Ishikawa (cell line): ENCODE measurements at regions not wholly inside any gene's neighbourhood (a gene's known extent, or its start where the extent isn't known, plus 50 kb on each side); places are given as distances from the start of the nearest gene placed in this dataset.

ENCODE experiments used
- CEBPB ChIP-seq: IDR thresholded peaks from 2 replicates; pipeline ENCODE4 v1.6.1; 2012
- EGR1 ChIP-seq: IDR thresholded peaks from 2 replicates; pipeline ENCODE4 v1.6.1; 2012
- EP300 ChIP-seq: IDR thresholded peaks from 2 replicates; pipeline ENCODE4 v1.6.1; 2012; ENCODE audit warnings: borderline replicate concordance
- RAD21 ChIP-seq: IDR thresholded peaks from 2 replicates; pipeline ENCODE4 v1.6.1; 2012; ENCODE audit warnings: low read depth
- TCF12 ChIP-seq: IDR thresholded peaks from 2 replicates; pipeline ENCODE4 v1.6.1; 2012; ENCODE audit warnings: low read depth
- TEAD4 ChIP-seq: IDR thresholded peaks from 2 replicates; pipeline ENCODE4 v1.6.1; 2012
- YY1 ChIP-seq: IDR thresholded peaks from 2 replicates; pipeline ENCODE4 v1.6.1; 2012; ENCODE audit warnings: low read depth
- ZBTB7A ChIP-seq: IDR thresholded peaks from 2 replicates; pipeline ENCODE4 v1.6.1; 2012; ENCODE audit warnings: low read depth
- TF ChIP-seq, protein P1 (sequence below): IDR thresholded peaks from 2 replicates; pipeline ENCODE4 v1.6.1; 2012; ENCODE audit warnings: low read depth, mild to moderate bottlenecking
- TF ChIP-seq, protein P2 (sequence below): IDR thresholded peaks from 2 replicates; pipeline ENCODE4 v1.6.1; 2012

DNA sequence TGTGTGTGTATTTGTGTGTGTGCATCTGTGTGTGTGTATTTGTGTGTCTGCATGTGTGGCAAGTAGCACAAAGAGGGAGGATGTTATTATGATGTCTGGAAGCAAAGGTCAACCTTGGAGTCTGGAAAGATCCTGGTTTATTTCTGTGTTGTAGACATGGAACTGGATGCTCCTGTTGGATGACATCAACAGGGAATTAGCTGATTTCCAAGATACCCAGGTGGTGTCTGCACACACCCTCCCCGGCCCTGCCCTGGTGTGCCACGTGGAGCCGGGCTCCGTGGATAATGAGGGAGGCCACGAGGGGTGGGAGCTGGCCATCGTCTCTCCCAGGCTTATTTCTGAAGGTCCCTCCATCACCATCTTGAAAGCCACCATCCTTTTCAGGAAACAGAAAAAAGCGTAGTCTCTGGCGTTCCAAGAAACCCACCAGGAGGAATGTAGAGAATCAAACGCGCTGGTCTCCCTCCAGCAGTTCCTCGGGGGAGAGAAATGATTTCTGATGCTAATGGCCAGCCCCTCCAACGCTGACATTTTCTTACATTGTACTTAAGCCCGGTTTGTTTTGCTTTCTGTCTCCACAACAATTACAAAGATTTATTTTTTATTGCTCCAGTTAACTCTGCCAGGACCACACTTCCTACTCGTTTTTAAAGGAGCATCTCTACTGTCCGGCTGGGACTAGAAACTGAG lies 93.3 kb downstream of the FOXL1 start:
- TF ChIP-seq, protein P1, sequence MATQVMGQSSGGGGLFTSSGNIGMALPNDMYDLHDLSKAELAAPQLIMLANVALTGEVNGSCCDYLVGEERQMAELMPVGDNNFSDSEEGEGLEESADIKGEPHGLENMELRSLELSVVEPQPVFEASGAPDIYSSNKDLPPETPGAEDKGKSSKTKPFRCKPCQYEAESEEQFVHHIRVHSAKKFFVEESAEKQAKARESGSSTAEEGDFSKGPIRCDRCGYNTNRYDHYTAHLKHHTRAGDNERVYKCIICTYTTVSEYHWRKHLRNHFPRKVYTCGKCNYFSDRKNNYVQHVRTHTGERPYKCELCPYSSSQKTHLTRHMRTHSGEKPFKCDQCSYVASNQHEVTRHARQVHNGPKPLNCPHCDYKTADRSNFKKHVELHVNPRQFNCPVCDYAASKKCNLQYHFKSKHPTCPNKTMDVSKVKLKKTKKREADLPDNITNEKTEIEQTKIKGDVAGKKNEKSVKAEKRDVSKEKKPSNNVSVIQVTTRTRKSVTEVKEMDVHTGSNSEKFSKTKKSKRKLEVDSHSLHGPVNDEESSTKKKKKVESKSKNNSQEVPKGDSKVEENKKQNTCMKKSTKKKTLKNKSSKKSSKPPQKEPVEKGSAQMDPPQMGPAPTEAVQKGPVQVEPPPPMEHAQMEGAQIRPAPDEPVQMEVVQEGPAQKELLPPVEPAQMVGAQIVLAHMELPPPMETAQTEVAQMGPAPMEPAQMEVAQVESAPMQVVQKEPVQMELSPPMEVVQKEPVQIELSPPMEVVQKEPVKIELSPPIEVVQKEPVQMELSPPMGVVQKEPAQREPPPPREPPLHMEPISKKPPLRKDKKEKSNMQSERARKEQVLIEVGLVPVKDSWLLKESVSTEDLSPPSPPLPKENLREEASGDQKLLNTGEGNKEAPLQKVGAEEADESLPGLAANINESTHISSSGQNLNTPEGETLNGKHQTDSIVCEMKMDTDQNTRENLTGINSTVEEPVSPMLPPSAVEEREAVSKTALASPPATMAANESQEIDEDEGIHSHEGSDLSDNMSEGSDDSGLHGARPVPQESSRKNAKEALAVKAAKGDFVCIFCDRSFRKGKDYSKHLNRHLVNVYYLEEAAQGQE = no peak
- TF ChIP-seq, protein P2, sequence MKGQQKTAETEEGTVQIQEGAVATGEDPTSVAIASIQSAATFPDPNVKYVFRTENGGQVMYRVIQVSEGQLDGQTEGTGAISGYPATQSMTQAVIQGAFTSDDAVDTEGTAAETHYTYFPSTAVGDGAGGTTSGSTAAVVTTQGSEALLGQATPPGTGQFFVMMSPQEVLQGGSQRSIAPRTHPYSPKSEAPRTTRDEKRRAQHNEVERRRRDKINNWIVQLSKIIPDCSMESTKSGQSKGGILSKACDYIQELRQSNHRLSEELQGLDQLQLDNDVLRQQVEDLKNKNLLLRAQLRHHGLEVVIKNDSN = no peak
- no peak for TF ChIP-seq TEAD4
- TF ChIP-seq YY1 = no peak
- TF ChIP-seq TCF12 = no peak
- no peak for TF ChIP-seq EGR1
- no peak for TF ChIP-seq EP300
- TF ChIP-seq ZBTB7A = no peak
- TF ChIP-seq RAD21 = no peak
- TF ChIP-seq CEBPB = no peak
